PC-3 (cell line): ENCODE measurements at regions not wholly inside any gene's neighbourhood (a gene's known extent, or its start where the extent isn't known, plus 50 kb on each side); places are given as distances from the start of the nearest gene placed in this dataset.

ENCODE experiments used
- ATAC-seq: fragments of 200-7000 bp; cut with Tn5 transposase; 2 replicates; pipeline ENCODE4 v1.9.1; 2020; ENCODE audit warnings: mild to moderate bottlenecking, moderate library complexity
- BruUV-seq: library from RNA; stranded (reverse); fragments of 400-500 nt; replicated peaks from 2 replicates; lab custom pipeline; 2021; lab: Mats Ljungman, UMichigan
- CTCF ChIA-PET: fragments of 300-600 bp; sonication (Branson Sonifier 250); formaldehyde crosslinking; loops from one replicate; lab custom pipeline; 2022; ENCODE audit warnings: antibody characterized with exemption; lab: Charles Lee
- POLR2A ChIA-PET: fragments of 300-600 bp; sonication (Branson Sonifier 250); formaldehyde crosslinking; loops from one replicate; lab custom pipeline; 2022; ENCODE audit warnings: antibody characterized with exemption; ENCODE audit not compliant: unreplicated experiment; lab: Charles Lee
- DNase-seq: peaks from one replicate; pipeline ENCODE4 v3.0.0-alpha.2; 2015
- H2AFZ ChIP-seq: fragments of 300-600 bp; sonication (generic); 2 replicates; pipeline ENCODE4 v1.6.0; 2016; ENCODE audit warnings: antibody characterized with exemption, low read length
- H3F3A ChIP-seq: fragments of 300-600 bp; sonication (generic); one replicate; pipeline ENCODE4 v1.6.0; 2017; ENCODE audit warnings: antibody characterized with exemption, low read length, control low read depth, mild to moderate bottlenecking; ENCODE audit not compliant: unreplicated experiment
- H3K27ac ChIP-seq: fragments of 300-600 bp; sonication (generic); 2 replicates; pipeline ENCODE4 v1.5.1; 2016; ENCODE audit warnings: mild to moderate bottlenecking, low read length
- H3K27me3 ChIP-seq: fragments of 300-600 bp; sonication (generic); 2 replicates; pipeline ENCODE4 v1.6.1; 2016; ENCODE audit warnings: low read length, mixed read lengths
- H3K36me3 ChIP-seq: fragments of 300-600 bp; sonication (generic); 2 replicates; pipeline ENCODE4 v1.6.1; 2016; ENCODE audit warnings: low read depth, mixed run types, low read length, mixed read lengths
- H3K4me1 ChIP-seq: fragments of 300-600 bp; sonication (generic); 2 replicates; pipeline ENCODE4 v1.5.1; 2016; ENCODE audit warnings: low read length; ENCODE audit not compliant: insufficient read depth
- H3K4me2 ChIP-seq: fragments of 300-600 bp; sonication (generic); 2 replicates; pipeline ENCODE4 v1.6.0; 2016; ENCODE audit warnings: low read length
- H3K4me3 ChIP-seq: fragments of 300-600 bp; sonication (generic); 2 replicates; pipeline ENCODE4 v1.5.1; 2016; ENCODE audit warnings: mild to moderate bottlenecking, low read length, mixed read lengths
- H3K79me2 ChIP-seq: fragments of 300-600 bp; sonication (generic); 2 replicates; pipeline ENCODE4 v1.6.1; 2017; ENCODE audit warnings: low read length, mixed read lengths
- H3K9ac ChIP-seq: fragments of 300-600 bp; sonication (generic); 2 replicates; pipeline ENCODE4 v1.6.0; 2016; ENCODE audit warnings: mild to moderate bottlenecking, low read length
- H3K9me2 ChIP-seq: fragments of 300-600 bp; sonication (generic); replicated peaks from 2 replicates; pipeline ENCODE4 v1.6.1; 2016; ENCODE audit warnings: mixed run types, low read length, mixed read lengths
- H3K9me3 ChIP-seq: fragments of 300-600 bp; sonication (generic); 2 replicates; pipeline ENCODE4 v1.6.1; 2016; ENCODE audit warnings: low read length, mixed read lengths
- H4K20me1 ChIP-seq: fragments of 300-600 bp; sonication (generic); 2 replicates; pipeline ENCODE4 v1.6.1; 2016; ENCODE audit warnings: low read length, mixed read lengths
- EZH2 ChIP-seq: fragments of 300-600 bp; sonication (generic); IDR thresholded peaks from one replicate; pipeline ENCODE4 v1.6.1; 2017; ENCODE audit warnings: antibody characterized with exemption, mild to moderate bottlenecking, low read length; ENCODE audit not compliant: unreplicated experiment
- EZH2phosphoT487 ChIP-seq: fragments of 300-600 bp; sonication (generic); IDR thresholded peaks from 2 replicates; pipeline ENCODE4 v1.6.1; 2018; ENCODE audit warnings: mild to moderate bottlenecking, antibody characterized with exemption, low read length, borderline replicate concordance
- intact Hi-C: fragments of 100-400 bp; cut with micrococcal nuclease; formaldehyde crosslinking; loops from 2 replicates; pipeline ENCODE4 v1.9.0; 2023
- TF ChIP-seq, protein P1 (sequence below): fragments of 300-600 bp; sonication (generic); conservative IDR thresholded peaks from 2 replicates; pipeline ENCODE4 v1.5.1; 2017; ENCODE audit warnings: antibody characterized with exemption, low read depth, mild to moderate bottlenecking, low read length

DNA sequence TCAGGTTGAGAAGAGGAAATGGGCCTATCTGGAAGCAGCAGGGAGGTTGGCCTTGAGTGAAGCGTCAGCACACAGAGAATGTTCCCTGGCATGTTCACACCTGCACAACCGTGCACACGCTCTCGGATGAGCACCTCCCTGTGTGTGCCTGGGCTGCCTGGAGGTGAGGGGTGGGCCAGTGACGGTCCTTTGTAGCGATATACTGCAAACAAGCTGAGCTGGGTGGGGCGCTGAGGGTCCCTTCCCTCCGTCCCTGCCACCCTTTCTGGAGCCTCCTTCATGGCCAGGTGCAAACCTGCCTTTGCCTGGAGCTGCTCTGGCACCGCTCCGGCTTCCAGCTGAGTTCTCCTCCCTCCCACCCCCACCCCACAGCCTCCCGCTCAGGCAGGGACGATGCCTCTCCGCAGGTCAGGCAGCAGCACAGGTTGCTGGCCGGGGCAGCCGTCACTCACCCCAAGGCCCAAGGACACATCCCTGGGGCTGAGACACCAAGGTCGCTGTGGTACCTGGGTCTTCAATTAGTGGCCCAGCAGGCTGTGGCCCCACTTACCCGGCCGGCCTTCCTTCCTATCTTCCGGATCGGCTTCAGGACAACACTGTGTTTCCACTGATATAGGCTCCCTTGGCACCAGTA is 111.6 kb downstream of the ERMARD start:
- DNase-seq, result no peak
- H3K27me3 ChIP-seq, result no peaks in the 10 kb centered on the region
- no peaks in the 10 kb centered on the region for H3K79me2 ChIP-seq
- no peaks in the 10 kb centered on the region for H4K20me1 ChIP-seq
- no peak overlapping the region for H3K4me3 ChIP-seq
- TF ChIP-seq EZH2phosphoT487, result no peak
- ATAC-seq, result no peak
- H3K27ac ChIP-seq, result no peak overlapping the region
- no peaks in the 10 kb centered on the region for H3K36me3 ChIP-seq
- H3K9ac ChIP-seq, result no peak overlapping the region
- no peak overlapping the region for H3K4me2 ChIP-seq
- H2AFZ ChIP-seq, result no peak overlapping the region
- BruUV-seq, result no TSS peak
- no peaks in the 10 kb centered on the region for H3F3A ChIP-seq
- H3K9me2 ChIP-seq, result no peaks in the 10 kb centered on the region
- intact Hi-C loops, result no loop called here
- H3K4me1 ChIP-seq, result no peaks in the 10 kb centered on the region
- POLR2A ChIA-PET, result no interaction called here
- no peaks in the 10 kb centered on the region for H3K9me3 ChIP-seq
- CTCF ChIA-PET, result no interaction called here

DNA sequence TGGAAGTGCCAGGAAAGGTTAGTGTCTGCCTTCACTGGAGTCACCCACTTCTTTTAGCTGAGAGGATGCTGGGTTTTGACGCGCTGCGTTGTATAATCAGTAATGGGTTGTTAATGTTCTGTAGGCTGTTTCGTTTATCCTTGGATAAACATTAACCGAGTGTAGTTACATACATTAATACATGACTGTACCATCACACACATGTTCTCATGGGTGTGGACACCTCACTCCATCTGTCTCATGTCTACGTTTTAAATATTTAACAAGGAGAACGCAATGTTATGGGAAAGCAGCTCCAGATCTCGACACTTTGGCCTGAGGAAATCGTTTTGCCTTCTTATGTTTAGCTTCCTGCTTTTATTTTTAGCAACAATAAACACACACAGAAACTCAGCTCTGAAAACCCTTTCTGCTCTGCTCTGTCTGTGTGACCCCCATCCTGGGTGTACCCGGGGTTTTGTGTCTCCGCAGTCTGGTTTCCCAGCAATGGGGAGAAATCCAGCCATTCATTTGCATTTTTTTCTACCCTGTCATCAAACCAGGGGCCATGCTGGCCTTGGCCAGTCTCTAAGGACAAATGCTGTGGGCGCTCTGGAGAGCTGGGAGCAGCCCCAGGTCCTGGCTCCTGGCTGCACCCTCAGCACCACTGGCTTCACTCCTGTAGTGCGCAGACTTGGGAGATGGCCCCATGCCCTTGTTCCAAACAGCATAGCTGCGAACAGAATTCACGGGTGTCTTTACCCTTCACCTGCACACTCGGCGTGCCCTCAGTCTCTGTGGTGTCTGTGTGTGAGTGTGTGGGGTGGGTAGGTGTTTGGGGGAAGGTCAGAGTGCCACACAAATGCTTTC is 110.8 kb downstream of the ERMARD start:
- no peaks in the 10 kb centered on the region for H4K20me1 ChIP-seq
- no peak for DNase-seq
- H3K36me3 ChIP-seq, result no peaks in the 10 kb centered on the region
- no peaks in the 10 kb centered on the region for H3K9me3 ChIP-seq
- no peak overlapping the region for H3K4me3 ChIP-seq
- intact Hi-C loops, result no loop called here
- H3K4me2 ChIP-seq, result no peak overlapping the region
- H3K9me2 ChIP-seq, result no peaks in the 10 kb centered on the region
- ChIA-PET CTCF (no interaction called here), POLR2A (no interaction called here)
- no peaks in the 10 kb centered on the region for H3K27me3 ChIP-seq
- no peak overlapping the region for H3K27ac ChIP-seq
- H3K79me2 ChIP-seq, result no peaks in the 10 kb centered on the region
- ATAC-seq, result no peak
- no peaks in the 10 kb centered on the region for H3F3A ChIP-seq
- H2AFZ ChIP-seq, result no peak overlapping the region
- no peak for TF ChIP-seq EZH2phosphoT487
- TF ChIP-seq, protein P1, sequence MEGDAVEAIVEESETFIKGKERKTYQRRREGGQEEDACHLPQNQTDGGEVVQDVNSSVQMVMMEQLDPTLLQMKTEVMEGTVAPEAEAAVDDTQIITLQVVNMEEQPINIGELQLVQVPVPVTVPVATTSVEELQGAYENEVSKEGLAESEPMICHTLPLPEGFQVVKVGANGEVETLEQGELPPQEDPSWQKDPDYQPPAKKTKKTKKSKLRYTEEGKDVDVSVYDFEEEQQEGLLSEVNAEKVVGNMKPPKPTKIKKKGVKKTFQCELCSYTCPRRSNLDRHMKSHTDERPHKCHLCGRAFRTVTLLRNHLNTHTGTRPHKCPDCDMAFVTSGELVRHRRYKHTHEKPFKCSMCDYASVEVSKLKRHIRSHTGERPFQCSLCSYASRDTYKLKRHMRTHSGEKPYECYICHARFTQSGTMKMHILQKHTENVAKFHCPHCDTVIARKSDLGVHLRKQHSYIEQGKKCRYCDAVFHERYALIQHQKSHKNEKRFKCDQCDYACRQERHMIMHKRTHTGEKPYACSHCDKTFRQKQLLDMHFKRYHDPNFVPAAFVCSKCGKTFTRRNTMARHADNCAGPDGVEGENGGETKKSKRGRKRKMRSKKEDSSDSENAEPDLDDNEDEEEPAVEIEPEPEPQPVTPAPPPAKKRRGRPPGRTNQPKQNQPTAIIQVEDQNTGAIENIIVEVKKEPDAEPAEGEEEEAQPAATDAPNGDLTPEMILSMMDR, result no peak
- TF ChIP-seq EZH2, result no peak
- BruUV-seq, result no TSS peak
- H3K4me1 ChIP-seq, result no peaks in the 10 kb centered on the region
- H3K9ac ChIP-seq, result no peak overlapping the region

DNA sequence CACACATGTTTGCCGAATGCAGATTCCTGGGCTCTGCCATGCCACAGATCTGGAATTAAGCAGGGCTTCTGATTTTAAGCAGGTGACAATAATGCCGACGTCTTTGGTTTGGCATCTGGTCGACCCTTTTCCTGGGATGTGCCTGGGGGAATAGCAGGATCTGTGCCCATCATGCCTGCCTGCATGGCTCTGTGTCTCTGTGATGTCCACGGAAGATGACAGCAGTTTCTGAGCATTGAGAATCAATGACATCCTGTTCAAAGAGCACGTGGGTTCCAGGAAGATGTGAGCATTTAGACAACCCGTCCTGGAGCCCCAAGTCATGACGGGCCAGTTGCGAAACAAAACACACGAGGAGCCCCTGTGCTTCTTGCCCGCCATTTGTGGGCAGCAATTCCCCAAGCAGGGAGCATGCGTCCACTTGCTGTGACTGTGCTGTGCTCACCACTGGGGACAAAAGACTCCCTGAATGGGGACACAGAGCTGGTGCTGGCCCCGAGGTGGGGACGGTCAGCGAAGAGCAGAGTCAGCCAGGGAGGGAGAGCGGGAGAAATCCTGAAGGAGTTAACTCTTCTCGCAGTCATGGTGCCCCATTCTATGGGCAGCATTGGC is 110.1 kb downstream of the ERMARD start:
- H3K9ac ChIP-seq, result no peak overlapping the region
- CTCF ChIA-PET, result no interaction called here
- TF ChIP-seq EZH2phosphoT487 (no peak), EZH2 (no peak)
- TF ChIP-seq, protein P1, result no peak
- no peaks in the 10 kb centered on the region for H3K36me3 ChIP-seq
- no peak overlapping the region for H3K27ac ChIP-seq
- intact Hi-C loops, result no loop called here
- no peaks in the 10 kb centered on the region for H3K27me3 ChIP-seq
- H3K4me1 ChIP-seq, result no peaks in the 10 kb centered on the region
- no peaks in the 10 kb centered on the region for H4K20me1 ChIP-seq
- H3K4me3 ChIP-seq, result no peak overlapping the region
- H2AFZ ChIP-seq, result no peak overlapping the region
- H3K4me2 ChIP-seq, result no peak overlapping the region
- no peaks in the 10 kb centered on the region for H3K9me2 ChIP-seq
- no peaks in the 10 kb centered on the region for H3F3A ChIP-seq
- DNase-seq (no peak), ATAC-seq (no peak)
- no peaks in the 10 kb centered on the region for H3K9me3 ChIP-seq
- POLR2A ChIA-PET, result no interaction called here
- H3K79me2 ChIP-seq, result no peaks in the 10 kb centered on the region
- no TSS peak for BruUV-seq
